Motor neuron (in vitro differentiated cells): ENCODE measurements at regions not wholly inside any gene's neighbourhood (a gene's known extent, or its start where the extent isn't known, plus 50 kb on each side); places are given as distances from the start of the nearest gene placed in this dataset.
"Not testable (repeated sequence)": the region's sequence is repeated elsewhere in the genome, so short reads cannot be mapped to it uniquely, and the experiment has no call there.

Experiments used
- ATAC-seq, 8 experiments: fragments of 200-7000 bp; cut with Tn5 transposase; replicated peaks in 6 of 8; 2 replicates each; pipeline ENCODE4 v1.8.0; 2021; ENCODE audit warnings: mild to moderate bottlenecking in 8 of 8, moderate library complexity in 8 of 8
- H3K27ac ChIP-seq, 2 donors: fragments of 250-450 bp; sonication (Bioruptor Pico); 2 replicates each; pipeline ENCODE4 v1.9.0; 2021; ENCODE audit warnings: antibody characterized with exemption in 2 of 2, mild to moderate bottlenecking in 2 of 2, moderate library complexity in 1 of 2
- H3K4me1 ChIP-seq, 2 donors: fragments of 250-450 bp; sonication (Bioruptor Pico); replicated peaks in 1 of 2; 2 replicates each; pipeline ENCODE4 v1.6.1; 2021; ENCODE audit warnings: antibody characterized with exemption in 2 of 2, mild to moderate bottlenecking in 2 of 2, moderate library complexity in 1 of 2
- H3K4me3 ChIP-seq, 5 donors: fragments of 250-450 bp; sonication (Bioruptor Pico); 2 replicates each; pipeline ENCODE4 v1.9.0; 2021; ENCODE audit warnings: antibody characterized with exemption in 5 of 5, mild to moderate bottlenecking in 5 of 5, moderate library complexity in 4 of 5
- WGBS, 10 experiments: fragments of 450-650 bp; shearing (Covaris generic); methylation state at CpG; one replicate each; pipeline ENCODE4 v1.0.0; 2022; 5-methylcytosine and 5-hydroxymethylcytosine counted together
- in situ Hi-C, 9 experiments: fragments of 400-800 bp; cut with MboI; loops; one replicate each; pipeline ENCODE4 v1.15.0; 2021; ENCODE audit warnings: low sequenced_read_pairs in 9 of 9, low pct_unique_long_range_greater_than_20kb in 2 of 9; ENCODE audit not compliant: unreplicated experiment in 9 of 9

DNA sequence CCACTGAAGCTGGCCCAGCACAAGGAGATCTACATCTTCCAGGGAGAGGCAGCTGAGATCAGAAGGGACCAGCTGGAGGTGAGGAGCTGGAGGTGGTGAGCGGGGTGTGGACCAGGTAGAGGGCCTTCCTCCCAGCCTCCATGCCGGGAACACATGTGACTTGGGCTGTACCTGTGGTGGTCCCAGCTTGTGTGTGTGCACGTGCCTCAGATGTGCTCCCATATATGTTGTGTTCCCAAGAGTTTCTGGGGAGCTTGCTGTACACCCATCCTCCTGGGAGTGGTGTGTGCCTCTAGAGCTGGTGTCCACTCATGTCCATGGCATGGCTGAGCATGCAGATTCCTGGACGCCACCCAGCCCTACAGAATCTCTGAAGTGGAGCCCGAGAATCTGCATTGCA lies 183.7 kb upstream of the AKAP13 start:
- ATAC-seq, H3K4me3 ChIP-seq, in situ Hi-C loops, H3K27ac ChIP-seq, H3K4me1 ChIP-seq: not testable (repeated sequence)
- no CpG with 5 or more reads among the region's 5 CpGs for WGBS, 10 experiments

DNA sequence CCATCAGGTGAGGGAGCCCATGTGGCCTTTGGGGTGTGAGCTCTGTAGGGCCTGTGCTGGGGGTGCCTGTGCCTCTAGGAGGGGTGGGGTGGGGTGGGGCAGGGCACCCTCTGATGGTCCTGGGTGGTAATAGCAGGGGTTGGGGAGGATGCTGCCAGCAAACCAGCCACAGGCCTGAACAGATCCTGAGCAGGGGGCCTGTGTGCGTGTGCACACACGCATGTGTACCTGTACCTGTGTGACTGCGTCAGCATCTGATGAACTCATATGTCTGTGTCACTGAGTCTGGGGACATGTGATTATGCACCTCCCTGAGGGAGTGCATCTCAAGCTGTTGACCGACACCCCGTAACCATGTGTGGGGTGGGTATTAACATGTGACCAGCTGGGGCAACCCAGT lies 182.8 kb upstream of the AKAP13 start:
- in situ Hi-C loops, H3K27ac ChIP-seq, H3K4me1 ChIP-seq, H3K4me3 ChIP-seq: not testable (repeated sequence)
- ATAC-seq = peak in 5 of 8 experiments; percentile 3 to 42 (median 16)
- WGBS, 10 experiments = no CpG with 5 or more reads among the region's 5 CpGs

DNA sequence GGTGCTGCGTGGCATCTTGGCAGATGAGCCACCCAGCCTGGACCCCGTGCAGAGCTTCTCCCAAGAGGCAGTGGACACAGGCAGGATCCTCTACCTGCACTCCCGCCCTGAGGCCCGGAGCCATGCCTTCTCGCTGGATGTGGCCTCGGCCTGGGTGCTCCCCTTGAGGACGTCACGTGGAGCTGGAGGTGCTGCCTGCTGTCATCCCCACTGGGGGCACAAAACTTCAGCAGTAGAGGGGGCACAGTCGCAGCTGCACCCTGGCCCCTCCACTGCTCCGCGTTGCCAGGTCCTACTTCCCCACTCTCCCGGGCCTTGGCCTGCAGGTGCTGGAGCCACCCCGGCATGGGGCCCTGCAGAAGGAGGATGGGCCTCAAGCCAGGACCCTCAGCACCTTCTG lies 182.0 kb upstream of the AKAP13 start:
- ATAC-seq, H3K4me3 ChIP-seq, H3K27ac ChIP-seq, in situ Hi-C loops, H3K4me1 ChIP-seq: not testable (repeated sequence)
- no CpG with 5 or more reads among the region's 13 CpGs for WGBS, 10 experiments

DNA sequence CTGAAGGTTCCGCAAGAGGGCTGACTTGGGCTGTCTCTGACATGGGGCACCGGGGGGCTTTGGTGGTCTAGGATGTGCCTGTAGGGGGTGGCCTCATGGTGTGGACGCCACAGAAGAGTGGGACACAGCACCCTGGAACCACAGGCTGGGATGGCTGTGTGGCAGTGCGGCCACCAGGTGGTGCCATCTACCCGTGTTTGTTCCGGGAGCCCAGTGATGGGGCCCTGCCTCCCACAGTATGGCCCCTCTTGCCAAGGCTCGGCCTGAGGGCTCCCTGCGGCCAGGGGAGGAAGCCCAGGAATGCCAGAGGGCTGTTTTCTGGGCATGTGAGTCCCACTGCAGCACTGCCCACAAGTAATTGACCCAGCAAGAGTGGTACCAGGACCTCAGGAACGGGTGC lies 180.2 kb upstream of the AKAP13 start:
- H3K27ac ChIP-seq, in situ Hi-C loops, H3K4me3 ChIP-seq, H3K4me1 ChIP-seq: not testable (repeated sequence)
- ATAC-seq = peak; percentile 83 to 98 (median 92)
- WGBS, 10 experiments = no CpG with 5 or more reads among the region's 9 CpGs

DNA sequence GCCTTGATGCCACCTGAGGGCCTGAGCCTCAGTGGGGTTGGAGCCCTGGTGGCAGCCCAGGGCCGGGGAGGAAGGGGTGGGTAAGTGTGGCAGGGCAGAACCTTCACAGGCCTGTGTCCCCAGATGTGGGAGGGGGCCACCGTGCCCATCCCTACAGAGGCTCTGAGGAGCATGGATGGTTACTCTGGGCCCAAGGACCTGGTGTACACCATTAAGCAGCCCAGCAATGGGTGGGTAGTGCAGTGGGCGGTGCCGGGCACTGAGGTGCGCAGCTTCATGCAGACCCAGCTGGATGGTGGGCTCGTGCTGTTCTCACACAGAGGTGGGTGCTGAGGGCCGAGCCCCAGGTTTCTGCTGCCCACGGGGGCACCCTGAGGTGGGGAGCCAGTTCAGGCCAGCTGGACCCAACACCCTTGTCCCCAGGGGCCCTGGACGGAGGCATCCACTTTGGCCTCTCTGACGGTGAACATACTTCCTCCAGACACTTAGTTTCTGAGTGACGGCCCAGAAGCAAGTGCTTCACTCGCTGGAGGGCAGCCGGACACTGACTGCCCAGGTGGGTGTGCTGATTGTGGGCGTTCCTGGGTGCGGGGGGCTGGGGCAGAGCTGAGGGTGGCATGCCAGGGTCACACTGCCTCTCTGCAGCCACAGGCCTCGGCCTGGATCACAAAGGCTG lies 179.1 kb upstream of the AKAP13 start:
- ATAC-seq = peak in 1 of 8 experiments; percentile 9
- H3K4me1 ChIP-seq, in situ Hi-C loops, H3K27ac ChIP-seq, H3K4me3 ChIP-seq: not testable (repeated sequence)
- WGBS, 10 experiments = no CpG with 5 or more reads among the region's 16 CpGs

DNA sequence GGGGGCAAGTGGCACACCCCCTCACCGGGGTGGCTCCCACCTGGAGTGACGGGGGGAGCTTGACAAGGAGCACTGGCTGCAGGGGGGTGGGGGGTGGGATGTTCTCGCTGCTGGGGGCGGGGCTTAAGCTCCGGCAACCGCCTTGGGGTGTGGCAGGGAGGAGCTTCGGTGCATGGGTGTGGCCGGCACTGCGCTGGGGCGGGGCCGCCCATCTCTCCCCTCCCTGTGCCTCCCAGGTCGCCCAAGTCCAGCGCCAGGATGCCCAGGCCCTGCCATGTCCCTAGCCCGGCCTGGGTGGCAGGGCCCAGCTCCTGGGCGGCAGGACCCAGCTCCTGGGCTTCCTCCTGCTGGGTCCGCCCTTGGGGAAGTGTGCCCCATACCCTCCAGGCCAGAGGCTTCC lies 175.9 kb upstream of the AKAP13 start:
- H3K27ac ChIP-seq, H3K4me3 ChIP-seq, in situ Hi-C loops, H3K4me1 ChIP-seq: not testable (repeated sequence)
- WGBS, 10 experiments = no CpG with 5 or more reads among the region's 16 CpGs
- ATAC-seq = peak in 1 of 8 experiments; percentile 24

DNA sequence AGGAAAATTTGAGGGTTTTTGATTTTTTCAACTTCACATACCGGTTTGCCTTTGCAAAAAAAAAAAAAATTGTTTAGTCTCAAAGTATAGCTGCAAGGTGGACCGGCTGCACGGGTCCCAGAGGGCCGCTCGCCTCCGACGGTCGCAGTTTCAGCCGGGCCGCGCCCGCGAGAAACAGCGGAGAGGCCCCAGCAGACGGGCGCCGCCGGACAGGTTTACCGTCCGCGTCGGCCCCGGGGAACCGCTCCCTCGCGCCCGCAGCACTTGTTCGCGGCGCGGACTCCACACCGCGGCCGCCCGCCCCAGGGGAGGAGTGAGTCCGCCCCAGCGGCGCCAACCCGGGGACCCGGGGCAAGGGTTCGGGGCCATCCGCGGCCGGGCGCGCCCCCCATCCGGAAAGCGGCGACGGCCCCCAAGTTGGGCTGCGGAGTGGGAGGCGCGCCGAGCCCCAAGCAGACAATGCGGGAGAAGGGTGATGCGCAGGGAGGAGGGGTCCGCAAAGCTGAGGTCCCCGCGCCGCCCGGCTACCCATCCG lies 146.5 kb upstream of the AKAP13 start:
- peak overlapping the region in 4 of 5 donors; percentile 23 to 29 (median 27) for H3K4me3 ChIP-seq
- H3K27ac ChIP-seq, H3K4me1 ChIP-seq, ATAC-seq, in situ Hi-C loops: not testable (repeated sequence)
- WGBS, 10 experiments = no CpG with 5 or more reads among the region's 62 CpGs

DNA sequence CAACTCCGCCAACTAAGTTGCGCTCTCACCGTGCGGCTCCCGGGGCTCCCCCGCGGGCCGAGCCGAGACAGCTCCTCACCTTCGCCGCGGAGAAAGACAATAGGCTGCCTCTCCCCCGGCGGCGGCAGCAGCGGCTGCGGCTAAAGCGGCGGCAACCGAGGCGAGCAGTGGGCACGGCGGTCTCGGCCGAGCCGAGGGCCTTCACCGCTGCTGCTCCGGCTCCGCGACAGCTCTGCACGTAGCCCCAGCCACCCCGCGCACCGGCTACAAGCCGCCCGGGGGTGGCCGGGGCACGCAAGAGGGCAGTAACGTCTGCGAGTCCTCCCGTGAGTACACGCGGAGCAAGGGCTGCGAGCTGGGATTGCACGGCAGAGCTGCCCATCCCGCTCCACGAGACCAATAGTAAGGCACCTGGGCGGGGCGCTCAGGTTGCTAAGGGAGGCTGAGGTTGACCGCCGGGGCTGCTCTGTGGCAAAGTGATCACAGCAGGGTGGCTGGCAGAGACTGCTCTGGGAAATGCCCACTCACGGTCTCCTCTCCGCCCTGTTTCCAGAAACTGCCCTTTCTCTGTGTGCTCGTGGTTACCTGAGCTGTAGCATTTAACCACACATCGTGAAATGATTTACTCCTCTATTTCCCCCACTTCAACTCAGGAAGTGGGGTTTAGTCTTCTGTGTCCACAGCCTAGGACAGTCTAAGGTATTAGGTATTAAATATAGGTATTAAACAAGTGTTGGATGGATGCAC lies 145.8 kb upstream of the AKAP13 start:
- peak overlapping the region in 3 of 5 donors; percentile 49 to 66 (median 52) for H3K4me3 ChIP-seq
- WGBS, 10 experiments = no CpG with 5 or more reads among the region's 55 CpGs
- ATAC-seq, H3K4me1 ChIP-seq, in situ Hi-C loops: not testable (repeated sequence)
- peak overlapping the region in 1 of 2 donors; percentile 85 for H3K27ac ChIP-seq

DNA sequence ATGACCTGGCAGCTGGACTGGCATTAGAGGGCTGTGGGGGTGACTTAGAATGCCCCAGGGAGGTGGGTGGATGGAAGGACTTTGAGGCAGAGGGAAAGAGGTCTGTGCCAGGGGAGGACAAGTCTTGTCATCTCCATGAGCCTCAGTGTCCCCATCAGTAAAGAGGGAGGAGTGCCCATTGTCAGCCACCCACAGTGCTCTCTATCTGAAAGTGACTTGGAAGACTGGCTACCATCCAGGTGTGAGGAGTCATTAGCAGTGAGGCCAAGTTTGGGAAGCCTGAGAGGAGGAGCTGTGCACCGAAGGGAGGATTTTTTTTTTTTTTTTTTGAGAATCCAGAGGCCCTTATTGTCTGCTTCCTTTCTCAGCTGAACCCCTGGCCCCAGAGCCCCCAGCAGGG lies 136.3 kb upstream of the AKAP13 start:
- no CpG with 5 or more reads among the region's 1 CpG for WGBS, 10 experiments

DNA sequence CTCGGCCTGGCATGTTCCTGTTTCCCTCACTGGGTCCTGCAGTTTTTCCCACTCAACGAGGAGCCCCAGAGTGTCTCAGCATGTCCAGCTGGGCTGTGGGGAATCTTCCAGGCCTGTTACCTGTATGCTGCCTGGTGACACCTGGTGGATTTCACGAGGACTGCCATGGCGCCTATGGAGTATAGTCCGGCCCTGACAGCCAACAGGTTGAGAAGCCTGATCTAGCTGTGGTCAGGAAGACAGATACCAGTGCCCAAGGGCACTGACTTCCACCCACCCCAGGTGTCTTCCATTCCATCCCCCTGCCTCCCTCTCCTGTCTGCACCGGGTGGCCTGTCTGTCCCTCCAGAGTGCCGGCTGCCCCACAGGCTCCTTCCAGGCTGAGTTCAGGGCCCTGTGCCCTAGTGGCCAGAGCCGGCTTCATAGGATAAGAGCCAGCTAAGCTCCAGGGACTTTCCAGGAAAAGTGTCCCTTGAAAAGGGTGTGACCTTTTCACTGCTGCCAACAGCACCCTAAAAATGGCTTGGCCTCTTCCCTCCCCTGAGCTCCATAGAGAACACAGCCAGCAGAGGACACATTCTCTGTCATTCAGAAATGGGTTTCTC lies 129.4 kb upstream of the AKAP13 start:
- H3K4me3 ChIP-seq, H3K4me1 ChIP-seq, ATAC-seq, in situ Hi-C loops, H3K27ac ChIP-seq: not testable (repeated sequence)
- WGBS, 10 experiments = no CpG with 5 or more reads among the region's 8 CpGs

More for the DNA sequence above, 136.3 kb upstream of the AKAP13 start:
- H3K4me1 ChIP-seq, H3K27ac ChIP-seq, ATAC-seq, H3K4me3 ChIP-seq, in situ Hi-C loops: not testable (repeated sequence)

DNA sequence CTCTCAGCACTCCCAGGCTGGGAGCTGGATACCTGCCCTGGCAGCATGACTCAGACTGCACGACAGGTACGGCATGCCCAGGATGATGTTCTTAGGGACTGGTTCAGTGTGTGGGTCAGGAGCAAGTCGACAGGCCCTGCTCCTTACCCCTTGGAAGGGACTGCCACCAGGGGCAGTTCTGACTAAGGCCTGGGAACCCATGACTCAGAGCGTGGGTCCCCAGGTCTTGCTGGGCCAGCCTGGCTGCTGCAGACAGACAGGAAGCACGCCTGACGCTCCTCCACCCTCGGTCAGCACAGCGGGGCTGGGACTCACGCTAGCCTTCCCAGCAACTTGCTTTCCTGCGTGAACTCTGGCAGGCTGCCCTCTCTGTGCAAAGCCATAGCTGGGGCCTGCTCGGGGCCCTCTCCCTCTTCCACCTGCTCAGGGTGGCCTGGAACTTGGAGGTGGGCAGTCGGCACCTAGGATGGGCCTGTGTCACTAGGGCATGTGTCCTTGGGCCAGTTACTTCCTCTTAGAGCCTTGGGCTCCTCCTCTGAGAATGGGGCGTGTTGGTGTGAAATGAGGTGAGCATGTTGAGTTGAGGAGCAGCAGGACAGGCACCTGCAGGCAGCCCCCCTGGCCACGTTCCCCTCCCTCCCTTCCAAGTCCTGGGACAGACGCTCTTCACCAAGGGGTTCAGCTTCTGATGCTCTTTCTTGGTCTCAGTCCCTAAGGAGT lies 127.0 kb upstream of the AKAP13 start:
- H3K4me3 ChIP-seq, H3K4me1 ChIP-seq, H3K27ac ChIP-seq, in situ Hi-C loops: not testable (repeated sequence)
- WGBS, 10 experiments = no CpG with 5 or more reads among the region's 15 CpGs
- peak in 3 of 8 experiments; percentile 6 to 59 (median 24) for ATAC-seq

DNA sequence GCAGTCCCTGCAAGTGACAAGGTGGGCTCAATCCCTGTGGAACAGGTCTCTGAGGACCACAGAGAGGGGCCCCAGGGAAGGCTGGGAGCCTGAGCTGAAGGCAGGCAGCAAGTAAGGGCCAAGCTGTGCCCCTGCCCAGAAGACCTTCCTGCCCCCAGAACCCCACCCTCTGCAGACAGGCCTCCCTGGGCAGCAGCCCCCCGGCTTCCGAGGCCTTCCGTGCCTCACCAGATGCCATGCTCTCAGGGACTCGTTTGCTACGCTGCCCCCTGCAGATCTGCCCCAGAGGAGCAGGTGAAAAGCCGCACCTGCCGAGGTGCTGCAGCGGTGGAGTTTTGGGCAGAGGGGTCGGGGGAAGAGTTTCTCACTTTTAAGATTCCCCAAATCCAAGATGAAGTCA lies 125.4 kb upstream of the AKAP13 start:
- H3K4me3 ChIP-seq, in situ Hi-C loops, H3K27ac ChIP-seq, H3K4me1 ChIP-seq, ATAC-seq: not testable (repeated sequence)
- no CpG with 5 or more reads among the region's 9 CpGs for WGBS, 10 experiments

DNA sequence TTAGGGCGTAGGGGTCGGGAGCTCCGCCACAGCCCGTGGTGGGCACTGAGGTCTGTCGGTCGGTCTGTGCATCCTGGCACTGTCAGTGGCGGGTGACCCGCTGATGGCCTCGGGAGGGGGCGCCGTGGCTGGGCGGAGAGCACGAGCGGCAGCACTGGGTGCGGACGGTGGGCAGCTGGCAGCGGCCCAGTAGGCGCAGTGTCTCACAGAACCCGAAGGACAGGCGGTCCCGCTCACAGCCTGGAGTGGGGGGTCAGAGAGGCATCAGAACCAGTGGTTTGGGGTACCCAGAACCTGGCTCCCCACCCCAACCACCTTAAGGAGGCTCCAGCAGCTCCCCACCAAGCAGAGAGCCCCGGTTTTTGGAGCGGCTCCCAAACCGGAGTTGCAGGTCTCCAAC lies 124.9 kb upstream of the AKAP13 start:
- H3K27ac ChIP-seq, in situ Hi-C loops, ATAC-seq, H3K4me3 ChIP-seq, H3K4me1 ChIP-seq: not testable (repeated sequence)
- no CpG with 5 or more reads among the region's 24 CpGs for WGBS, 10 experiments
